CD14-positive monocyte (primary cell): ENCODE measurements at regions not wholly inside any gene's neighbourhood (a gene's known extent, or its start where the extent isn't known, plus 50 kb on each side); places are given as distances from the start of the nearest gene placed in this dataset.
"Not testable (repeated sequence)": the region's sequence is repeated elsewhere in the genome, so short reads cannot be mapped to it uniquely, and the experiment has no call there.

Experiments
- DNase-seq, 3 donors: peaks; one replicate each; pipeline ENCODE4 v3.0.0-alpha.2; 2011 to 2022
- H2AFZ ChIP-seq: 2 replicates; pipeline ENCODE4 v1.6.0; 2012; ENCODE audit warnings: mild to moderate bottlenecking, low read depth, low read length, inconsistent platforms; ENCODE audit not compliant: insufficient read depth, poor library complexity, severe bottlenecking
- H3K27ac ChIP-seq, 2 donors: 1 replicate in 1 of 2; 2 replicates in 1 of 2; pipeline ENCODE4 v1.5.1; 2012 to 2013; ENCODE audit warnings: low read length in 2 of 2, control low read depth in 1 of 2, inconsistent platforms in 1 of 2, low read depth in 1 of 2, mild to moderate bottlenecking in 1 of 2
- H3K27me3 ChIP-seq, 2 donors: one replicate each; pipeline versions ENCODE4 v1.6.0 to v1.6.1; 2011 to 2013; ENCODE audit warnings: low read length in 2 of 2; ENCODE audit not compliant: control insufficient read depth in 2 of 2, insufficient read depth in 2 of 2
- H3K36me3 ChIP-seq, 2 donors: replicated peaks in 1 of 2; 1 replicate in 1 of 2; 2 replicates in 1 of 2; pipeline versions ENCODE4 v1.5.1 to v1.6.1; 2012 to 2013; ENCODE audit warnings: low read length in 2 of 2, control low read depth in 1 of 2, inconsistent platforms in 1 of 2, mild to moderate bottlenecking in 1 of 2; ENCODE audit not compliant: insufficient read depth in 2 of 2, control insufficient read depth in 1 of 2
- H3K4me1 ChIP-seq, 2 donors: 1 replicate in 1 of 2; 2 replicates in 1 of 2; pipeline versions ENCODE4 v1.5.1 to v1.6.1; 2012 to 2013; ENCODE audit warnings: low read length in 2 of 2, control low read depth in 1 of 2, inconsistent platforms in 1 of 2, mild to moderate bottlenecking in 1 of 2, moderate library complexity in 1 of 2; ENCODE audit not compliant: insufficient read depth in 2 of 2, control insufficient read depth in 1 of 2
- H3K4me2 ChIP-seq: replicated peaks from 2 replicates; pipeline ENCODE3; 2012; ENCODE audit warnings: low read length, moderate library complexity, mild to moderate bottlenecking; ENCODE audit not compliant: poor library complexity, severe bottlenecking; ENCODE audit errors: extremely low read depth
- H3K4me3 ChIP-seq, 3 experiments: fragments of 200-600 bp in 1 of 3; sonication (generic) in 1 of 3; replicated peaks in 1 of 3; 1 replicate in 2 of 3; 2 replicates in 1 of 3; pipeline ENCODE4 v1.5.1; 2011 to 2013; ENCODE audit warnings: low read length in 3 of 3, mild to moderate bottlenecking in 3 of 3, control low read depth in 2 of 3, low read depth in 2 of 3, inconsistent platforms in 1 of 3, moderate library complexity in 1 of 3
- H3K79me2 ChIP-seq: 2 replicates; pipeline ENCODE4 v1.6.0; 2012; ENCODE audit warnings: mild to moderate bottlenecking, control low read depth, inconsistent platforms, low read length, moderate library complexity; ENCODE audit not compliant: insufficient read depth
- H3K9ac ChIP-seq: 2 replicates; pipeline ENCODE4 v1.6.0; 2017; ENCODE audit warnings: low read length, mild to moderate bottlenecking; ENCODE audit not compliant: insufficient read depth, poor library complexity, severe bottlenecking
- H3K9me3 ChIP-seq, 2 donors: replicated peaks in 1 of 2; 1 replicate in 1 of 2; 2 replicates in 1 of 2; pipeline versions ENCODE4 v1.5.1 to v1.6.1; 2012 to 2013; ENCODE audit warnings: low read length in 2 of 2, control low read depth in 1 of 2; ENCODE audit not compliant: control insufficient read depth in 1 of 2, insufficient read depth in 1 of 2
- H4K20me1 ChIP-seq: 2 replicates; pipeline ENCODE4 v1.6.0; 2012; ENCODE audit warnings: mild to moderate bottlenecking, low read length, control low read depth, moderate library complexity; ENCODE audit not compliant: insufficient read depth
- H3K27ac Mint-ChIP-seq, 7 donors: one replicate each; pipeline ENCODE4 v1.8.0; 2020; ENCODE audit warnings: mild to moderate bottlenecking in 7 of 7, mixed read lengths in 7 of 7, moderate library complexity in 6 of 7, inconsistent platforms in 2 of 7
- H3K27me3 Mint-ChIP-seq, 3 donors: one replicate each; pipeline ENCODE4 v1.8.0; 2021 to 2022; ENCODE audit warnings: low read depth in 3 of 3, mild to moderate bottlenecking in 3 of 3, mixed read lengths in 3 of 3, moderate library complexity in 3 of 3, inconsistent platforms in 1 of 3
- H3K36me3 Mint-ChIP-seq, 2 donors: one replicate each; pipeline ENCODE4 v1.8.0; 2020; ENCODE audit warnings: mixed read lengths in 2 of 2, inconsistent platforms in 1 of 2, mild to moderate bottlenecking in 1 of 2
- H3K4me1 Mint-ChIP-seq: one replicate; pipeline ENCODE4 v1.8.0; 2020; ENCODE audit warnings: mild to moderate bottlenecking, mixed read lengths
- H3K4me3 Mint-ChIP-seq, 2 donors: one replicate each; pipeline ENCODE4 v1.8.0; 2020; ENCODE audit warnings: mild to moderate bottlenecking in 2 of 2, mixed read lengths in 2 of 2, moderate library complexity in 1 of 2
- H3K9me3 Mint-ChIP-seq, 7 donors: one replicate each; pipeline ENCODE4 v1.8.0; 2020 to 2022; ENCODE audit warnings: mixed read lengths in 7 of 7, mild to moderate bottlenecking in 6 of 7, moderate library complexity in 6 of 7, inconsistent platforms in 2 of 7
- CTCF ChIP-seq: fragments of 200-600 bp; IDR thresholded peaks from one replicate; pipeline ENCODE4 v1.8.0; 2022; ENCODE audit warnings: antibody characterized with exemption, mild to moderate bottlenecking
- WGBS: methylation state at CpG from one replicate; pipeline ENCODE4 v1.1.5; 2013; ENCODE audit warnings: missing lambda C conversion rate; ENCODE audit not compliant: insufficient coverage; 5-methylcytosine and 5-hydroxymethylcytosine counted together
- intact Hi-C, 2 donors: fragments of 100-400 bp; cut with micrococcal nuclease; formaldehyde crosslinking; loops; one replicate each; pipeline versions ENCODE4 v1.15.0 to v1.15.1; 2023

- Mint-ChIP-seq H3K36me3 (no peaks in the 10 kb centered on the region), H3K27ac (no peak overlapping the region), H3K9me3 (peaks cover 0 to 6% (median 1%) of the 10 kb centered on the region in 7 donors), H3K4me3 (no peak overlapping the region), H3K4me1 (no peaks in the 10 kb centered on the region), H3K27me3 (peaks cover 0 to 4% (median 2%) of the 10 kb centered on the region in 3 donors)
- no peak for TF ChIP-seq CTCF
- DNase-seq: no peak
- H3K27ac ChIP-seq: no peak overlapping the region
- no peaks in the 10 kb centered on the region for H3K9me3 ChIP-seq
- no CpG with 5 or more reads among the region's 7 CpGs for WGBS
- H4K20me1 ChIP-seq: no peaks in the 10 kb centered on the region
- no peak overlapping the region for H3K4me2 ChIP-seq
- H3K4me1 ChIP-seq: no peaks in the 10 kb centered on the region
- no peak overlapping the region for H2AFZ ChIP-seq
- no peak overlapping the region for H3K4me3 ChIP-seq
- H3K27me3 ChIP-seq: no peaks in the 10 kb centered on the region
- no peaks in the 10 kb centered on the region for H3K79me2 ChIP-seq
- intact Hi-C loops: no loop called here
- H3K36me3 ChIP-seq: no peaks in the 10 kb centered on the region
- no peak overlapping the region for H3K9ac ChIP-seq
These were observed 263.6 kb upstream of the C9orf72 start for GRCh38 chr9:27836661-27837401.

- Histone ChIP-seq H3K36me3 (no peaks in the 10 kb centered on the region), H3K9ac (no peak overlapping the region), H2AFZ (no peak overlapping the region), H3K9me3 (no peaks in the 10 kb centered on the region), H3K4me2 (no peak overlapping the region), H3K79me2 (no peaks in the 10 kb centered on the region), H3K27ac (no peak overlapping the region), H3K4me3 (no peak overlapping the region), H4K20me1 (no peaks in the 10 kb centered on the region), H3K27me3 (no peaks in the 10 kb centered on the region), H3K4me1 (no peaks in the 10 kb centered on the region)
- Mint-ChIP-seq H3K36me3 (no peaks in the 10 kb centered on the region), H3K9me3 (peaks cover 0 to 6% (median 2%) of the 10 kb centered on the region in 7 donors), H3K27ac (no peak overlapping the region), H3K27me3 (peaks cover 0 to 3% (median 2%) of the 10 kb centered on the region in 3 donors), H3K4me3 (no peak overlapping the region), H3K4me1 (no peaks in the 10 kb centered on the region)
- intact Hi-C loops: no loop called here
- TF ChIP-seq CTCF: no peak
- DNase-seq: no peak
- WGBS: 93% methylated on average over 3 of the region's 3 CpGs
These were observed 265.6 kb upstream of the C9orf72 start for GRCh38 chr9:27838876-27839275.

DNA sequence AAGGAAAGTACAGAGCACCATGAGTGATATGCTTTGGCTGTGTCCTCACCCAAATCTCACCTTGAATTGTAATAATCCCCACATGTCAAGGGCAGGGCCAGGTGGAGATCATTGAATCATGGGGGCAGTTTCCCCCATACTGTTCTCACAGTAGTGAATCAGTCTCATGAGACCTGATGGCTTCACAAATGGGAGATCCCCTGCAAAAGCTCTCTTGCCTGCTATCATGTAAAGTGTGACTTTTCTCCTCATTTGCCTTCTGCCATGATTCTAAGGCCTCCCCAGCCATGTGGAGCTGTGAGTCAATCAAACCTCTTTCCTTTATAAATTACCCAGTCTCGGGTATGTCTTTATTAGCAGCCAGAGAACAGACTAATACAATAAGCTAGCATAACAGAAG lies 266.5 kb upstream of the C9orf72 start:
- H3K9me3 ChIP-seq, H3K9ac ChIP-seq, H3K4me1 ChIP-seq, H3K36me3 ChIP-seq, H3K27ac ChIP-seq, H3K27ac Mint-ChIP-seq, DNase-seq, H3K36me3 Mint-ChIP-seq, H4K20me1 ChIP-seq, H3K27me3 Mint-ChIP-seq, intact Hi-C loops, H3K9me3 Mint-ChIP-seq, H3K4me3 Mint-ChIP-seq, H3K79me2 ChIP-seq, H3K4me3 ChIP-seq, H3K27me3 ChIP-seq, H3K4me2 ChIP-seq, H2AFZ ChIP-seq, H3K4me1 Mint-ChIP-seq: not testable (repeated sequence)
- no CpG with 5 or more reads among the region's 1 CpG for WGBS
